ENCODE measurements at regions not wholly inside any gene's neighbourhood (a gene's known extent, or its start where the extent isn't known, plus 50 kb on each side); places are given as distances from the start of the nearest gene placed in this dataset.

- no peak for TF ChIP-seq CTCF (IDR thresholded peaks at IDR 0.05; ENCODE audit: low read depth, low read length, missing control alignments)
- Histone ChIP-seq H3K27me3 (replicated peaks) (no peaks in the 10 kb centered on the region), H3K27ac (no peak overlapping the region), H3K36me3 (replicated peaks) (no peaks in the 10 kb centered on the region), H3K4me3 (ENCODE audit: low read depth, low read length) (no peak overlapping the region)
- in situ Hi-C loops (cut with HindIII; ENCODE audit: low pct_ligation_motif_present, low sequenced_read_pairs) = no loop called here
- DNase-seq = no peak
These were observed 199.7 kb upstream of the GPR101 start for GRCh38 chrX:137233478-137233877.

- no peaks in the 10 kb centered on the region for H3K36me3 ChIP-seq (replicated peaks)
- DNase-seq = no peak
- no peak overlapping the region for H3K4me3 ChIP-seq (ENCODE audit: low read depth, low read length)
- H3K27ac ChIP-seq = no peak overlapping the region
- H3K27me3 ChIP-seq (replicated peaks) = no peaks in the 10 kb centered on the region
- TF ChIP-seq CTCF (IDR thresholded peaks at IDR 0.05; ENCODE audit: low read depth, low read length, missing control alignments) = no peak
- in situ Hi-C loops (cut with HindIII; ENCODE audit: low pct_ligation_motif_present, low sequenced_read_pairs) = no loop called here
These were observed 193.4 kb upstream of the GPR101 start for GRCh38 chrX:137227151-137227550.

GRCh38 chrX:137215467-137215866 lies 181.7 kb upstream of the GPR101 start:
- H3K4me3 ChIP-seq (ENCODE audit: low read depth, low read length) = no peak overlapping the region
- no peak overlapping the region for H3K27ac ChIP-seq
- no peaks in the 10 kb centered on the region for H3K27me3 ChIP-seq (replicated peaks)
- DNase-seq = no peak
- in situ Hi-C loops (cut with HindIII; ENCODE audit: low pct_ligation_motif_present, low sequenced_read_pairs) = no loop called here
- H3K36me3 ChIP-seq (replicated peaks) = no peaks in the 10 kb centered on the region
- no peak for TF ChIP-seq CTCF (IDR thresholded peaks at IDR 0.05; ENCODE audit: low read depth, low read length, missing control alignments)

- Histone ChIP-seq H3K27ac (no peak overlapping the region), H3K27me3 (replicated peaks) (no peaks in the 10 kb centered on the region), H3K36me3 (replicated peaks) (no peaks in the 10 kb centered on the region), H3K4me3 (ENCODE audit: low read depth, low read length) (no peak overlapping the region)
- in situ Hi-C loops (cut with HindIII; ENCODE audit: low pct_ligation_motif_present, low sequenced_read_pairs) = no loop called here
- no peak for TF ChIP-seq CTCF (IDR thresholded peaks at IDR 0.05; ENCODE audit: low read depth, low read length, missing control alignments)
- no peak for DNase-seq
These were observed 178.4 kb upstream of the GPR101 start for GRCh38 chrX:137212078-137212632.

DNA sequence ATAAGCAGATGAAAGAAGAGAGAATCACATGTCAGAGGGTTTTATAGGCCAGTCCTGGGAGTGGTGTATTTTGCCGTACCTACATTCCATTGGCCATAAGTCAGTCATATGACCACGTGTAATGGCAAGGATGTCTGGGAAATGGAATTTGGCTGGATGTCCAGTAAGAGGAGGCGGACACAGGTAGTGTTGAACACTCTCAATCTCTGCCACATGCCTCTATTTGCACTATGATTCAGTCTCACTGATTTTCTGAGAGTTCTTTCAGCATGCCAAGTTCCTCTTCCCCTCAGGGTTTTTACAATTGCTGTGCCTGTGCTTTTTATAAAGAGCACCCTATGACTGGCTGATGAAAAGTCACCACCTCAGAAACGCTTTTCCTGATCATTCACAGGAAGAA lies 164.2 kb upstream of the GPR101 start:
- in situ Hi-C loops (cut with HindIII; ENCODE audit: low pct_ligation_motif_present, low sequenced_read_pairs) = no loop called here
- H3K4me3 ChIP-seq (ENCODE audit: low read depth, low read length) = no peak overlapping the region
- no peaks in the 10 kb centered on the region for H3K27me3 ChIP-seq (replicated peaks)
- no peaks in the 10 kb centered on the region for H3K36me3 ChIP-seq (replicated peaks)
- no peak for DNase-seq
- H3K27ac ChIP-seq = no peak overlapping the region
- no peak for TF ChIP-seq CTCF (IDR thresholded peaks at IDR 0.05; ENCODE audit: low read depth, low read length, missing control alignments)

GRCh38 chrX:137195991-137196390 lies 162.2 kb upstream of the GPR101 start:
- DNase-seq = no peak
- H3K36me3 ChIP-seq (replicated peaks) = no peaks in the 10 kb centered on the region

More at GRCh38 chrX:137195991-137196390, 162.2 kb upstream of the GPR101 start:
- H3K4me3 ChIP-seq (ENCODE audit: low read depth, low read length) = no peak overlapping the region
- TF ChIP-seq CTCF (IDR thresholded peaks at IDR 0.05; ENCODE audit: low read depth, low read length, missing control alignments) = no peak
- H3K27me3 ChIP-seq (replicated peaks) = no peaks in the 10 kb centered on the region
- in situ Hi-C loops (cut with HindIII; ENCODE audit: low pct_ligation_motif_present, low sequenced_read_pairs) = no loop called here
- no peak overlapping the region for H3K27ac ChIP-seq

Data from brain microvascular endothelial cell (primary cell).